ENCODE measurements at regions not wholly inside any gene's neighbourhood (a gene's known extent, or its start where the extent isn't known, plus 50 kb on each side); places are given as distances from the start of the nearest gene placed in this dataset.

DNA sequence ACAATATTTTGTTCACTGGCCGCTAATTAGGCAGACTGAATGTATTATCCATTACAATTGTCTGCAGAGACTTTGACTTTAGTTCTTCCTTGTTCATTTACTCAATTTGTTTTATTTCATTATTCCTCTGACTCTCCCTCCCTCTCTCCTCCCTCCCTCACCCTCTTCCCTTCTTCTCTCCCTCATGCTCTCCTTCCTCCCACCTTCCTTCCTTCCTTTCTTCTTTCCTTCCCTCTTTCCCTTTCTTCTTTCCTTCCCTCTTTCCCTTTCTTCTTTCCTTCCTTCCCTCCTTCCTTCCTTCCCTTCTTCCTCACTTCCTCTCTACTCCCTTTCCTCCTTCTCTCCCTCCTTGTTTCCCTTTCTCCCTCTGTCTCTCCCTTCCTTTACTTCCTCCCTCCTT, 1591.0 kb upstream of the SLC10A2 start:
- no peak for ATAC-seq
- no peak overlapping the region for H3K9ac ChIP-seq (ENCODE audit: low read length)
- no TSS peak for BruUV-seq (replicated peaks)
- no peaks in the 10 kb centered on the region for H3K4me1 ChIP-seq (ENCODE audit: control insufficient read depth in 1 of 2, insufficient read depth in 2 of 2, low read length in 2 of 2)
- H2AFZ ChIP-seq (ENCODE audit: low read depth, low read length, poor library complexity, severe bottlenecking), result no peak overlapping the region
- no peaks in the 10 kb centered on the region for H3K36me3 ChIP-seq (ENCODE audit: control insufficient read depth in 1 of 2, insufficient read depth in 2 of 2, low read length in 2 of 2)
- no peaks in the 10 kb centered on the region for H3K9me3 ChIP-seq (ENCODE audit: control insufficient read depth in 1 of 2, insufficient read depth in 1 of 2, low read depth in 1 of 2, low read length in 2 of 2)
- H3K27ac ChIP-seq (ENCODE audit: low read depth, low read length), result no peak overlapping the region
- TF ChIP-seq POLR2A (IDR thresholded peaks at IDR 0.05; ENCODE audit: borderline replicate concordance, extremely low read depth, insufficient read depth, insufficient read length), result no peak
- TF ChIP-seq EGR1 (IDR thresholded peaks at IDR 0.05; ENCODE audit: low read depth), result no peak
- no peak for TF ChIP-seq TCF7L2 (IDR thresholded peaks at IDR 0.05; ENCODE audit: borderline replicate concordance, extremely low read depth, insufficient read depth, insufficient read length)
- TF ChIP-seq SP1 (IDR thresholded peaks at IDR 0.05; ENCODE audit: low read depth), result no peak
- TF ChIP-seq CEBPB (IDR thresholded peaks at IDR 0.05; ENCODE audit: low read depth), result no peak
- TF ChIP-seq CBX3 (IDR thresholded peaks at IDR 0.05; ENCODE audit: low read depth), result no peak
- TF ChIP-seq, protein P1, sequence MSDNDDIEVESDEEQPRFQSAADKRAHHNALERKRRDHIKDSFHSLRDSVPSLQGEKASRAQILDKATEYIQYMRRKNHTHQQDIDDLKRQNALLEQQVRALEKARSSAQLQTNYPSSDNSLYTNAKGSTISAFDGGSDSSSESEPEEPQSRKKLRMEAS (IDR thresholded peaks at IDR 0.05), result no peak
- TF ChIP-seq, protein P2, sequence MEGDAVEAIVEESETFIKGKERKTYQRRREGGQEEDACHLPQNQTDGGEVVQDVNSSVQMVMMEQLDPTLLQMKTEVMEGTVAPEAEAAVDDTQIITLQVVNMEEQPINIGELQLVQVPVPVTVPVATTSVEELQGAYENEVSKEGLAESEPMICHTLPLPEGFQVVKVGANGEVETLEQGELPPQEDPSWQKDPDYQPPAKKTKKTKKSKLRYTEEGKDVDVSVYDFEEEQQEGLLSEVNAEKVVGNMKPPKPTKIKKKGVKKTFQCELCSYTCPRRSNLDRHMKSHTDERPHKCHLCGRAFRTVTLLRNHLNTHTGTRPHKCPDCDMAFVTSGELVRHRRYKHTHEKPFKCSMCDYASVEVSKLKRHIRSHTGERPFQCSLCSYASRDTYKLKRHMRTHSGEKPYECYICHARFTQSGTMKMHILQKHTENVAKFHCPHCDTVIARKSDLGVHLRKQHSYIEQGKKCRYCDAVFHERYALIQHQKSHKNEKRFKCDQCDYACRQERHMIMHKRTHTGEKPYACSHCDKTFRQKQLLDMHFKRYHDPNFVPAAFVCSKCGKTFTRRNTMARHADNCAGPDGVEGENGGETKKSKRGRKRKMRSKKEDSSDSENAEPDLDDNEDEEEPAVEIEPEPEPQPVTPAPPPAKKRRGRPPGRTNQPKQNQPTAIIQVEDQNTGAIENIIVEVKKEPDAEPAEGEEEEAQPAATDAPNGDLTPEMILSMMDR (IDR thresholded peaks at IDR 0.05 in 2 of 3, conservative IDR thresholded peaks at IDR 0.05 in 1 of 3; ENCODE audit: borderline replicate concordance in 1 of 3, insufficient read depth in 1 of 3, low read depth in 2 of 3, low read length in 2 of 3), result no peak
- TF ChIP-seq, protein P3, sequence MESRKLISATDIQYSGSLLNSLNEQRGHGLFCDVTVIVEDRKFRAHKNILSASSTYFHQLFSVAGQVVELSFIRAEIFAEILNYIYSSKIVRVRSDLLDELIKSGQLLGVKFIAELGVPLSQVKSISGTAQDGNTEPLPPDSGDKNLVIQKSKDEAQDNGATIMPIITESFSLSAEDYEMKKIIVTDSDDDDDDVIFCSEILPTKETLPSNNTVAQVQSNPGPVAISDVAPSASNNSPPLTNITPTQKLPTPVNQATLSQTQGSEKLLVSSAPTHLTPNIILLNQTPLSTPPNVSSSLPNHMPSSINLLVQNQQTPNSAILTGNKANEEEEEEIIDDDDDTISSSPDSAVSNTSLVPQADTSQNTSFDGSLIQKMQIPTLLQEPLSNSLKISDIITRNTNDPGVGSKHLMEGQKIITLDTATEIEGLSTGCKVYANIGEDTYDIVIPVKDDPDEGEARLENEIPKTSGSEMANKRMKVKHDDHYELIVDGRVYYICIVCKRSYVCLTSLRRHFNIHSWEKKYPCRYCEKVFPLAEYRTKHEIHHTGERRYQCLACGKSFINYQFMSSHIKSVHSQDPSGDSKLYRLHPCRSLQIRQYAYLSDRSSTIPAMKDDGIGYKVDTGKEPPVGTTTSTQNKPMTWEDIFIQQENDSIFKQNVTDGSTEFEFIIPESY (IDR thresholded peaks at IDR 0.05; ENCODE audit: extremely low read depth, insufficient replicate concordance, low read length), result no peak
- no peak for TF ChIP-seq POLR2AphosphoS5 (IDR thresholded peaks at IDR 0.05; ENCODE audit: low read depth, low read length)
- no peak for TF ChIP-seq EZH2phosphoT487 (IDR thresholded peaks at IDR 0.05; ENCODE audit: borderline replicate concordance)
- no peak for TF ChIP-seq SRF (IDR thresholded peaks at IDR 0.05; ENCODE audit: low read depth)
- no peak for TF ChIP-seq YY1 (IDR thresholded peaks at IDR 0.05; ENCODE audit: extremely low read depth, insufficient replicate concordance, low read depth, low read length)
- no peak for TF ChIP-seq ELF1 (IDR thresholded peaks at IDR 0.05; ENCODE audit: borderline replicate concordance, low read depth)
- TF ChIP-seq RAD21 (IDR thresholded peaks at IDR 0.05; ENCODE audit: low read depth), result no peak
- TF ChIP-seq ZNF274 (IDR thresholded peaks at IDR 0.05; ENCODE audit: low read depth, low read length), result no peak
- no peak for TF ChIP-seq SIN3A (IDR thresholded peaks at IDR 0.05; ENCODE audit: low read depth)
- no peak for TF ChIP-seq EZH2 (IDR thresholded peaks at IDR 0.05)
- no peak for TF ChIP-seq ZFX (IDR thresholded peaks at IDR 0.05)
- TF ChIP-seq FOSL1 (IDR thresholded peaks at IDR 0.05; ENCODE audit: low read depth), result no peak
- no peak for DNase-seq (ENCODE audit: low read depth, low spot score)
- RAD21 ChIA-PET (ENCODE audit: low non-redundant PET in 1 of 2, low total read pairs in 2 of 2, uncharacterized antibody in 2 of 2, unreplicated experiment in 2 of 2), result no interaction called here
- H3K79me2 ChIP-seq (ENCODE audit: insufficient read depth, low read length), result no peaks in the 10 kb centered on the region
- H3K27me3 ChIP-seq (ENCODE audit: insufficient read depth, low read length), result no peaks in the 10 kb centered on the region
- H4K20me1 ChIP-seq (ENCODE audit: insufficient read depth), result no peaks in the 10 kb centered on the region
- no peak overlapping the region for H3K4me2 ChIP-seq (ENCODE audit: low read length)
- H3K4me3 ChIP-seq (replicated peaks in 1 of 2; ENCODE audit: low read depth in 1 of 2, low read length in 2 of 2), result no peak overlapping the region
- POLR2A ChIA-PET, result no interaction called here
- H3K9me2 ChIP-seq (ENCODE audit: insufficient read depth), result no peaks in the 10 kb centered on the region
- intact Hi-C loops (cut with micrococcal nuclease), result no loop called here
- CTCF ChIA-PET, result no interaction called here

All from HCT116 (cell line).